GM23338 (cell line): ENCODE measurements at regions not wholly inside any gene's neighbourhood (a gene's known extent, or its start where the extent isn't known, plus 50 kb on each side); places are given as distances from the start of the nearest gene placed in this dataset.

Source experiments
- ATAC-seq: fragments of 200-7000 bp; cut with Tn5 transposase; 3 replicates; pipeline ENCODE4 v1.9.1; 2020
- DNase-seq: peaks from one replicate; pipeline ENCODE4 v3.0.0-alpha.2; 2015; ENCODE audit warnings: low spot score
- H2AFZ ChIP-seq: fragments of 200-600 bp; sonication (generic); 2 replicates; pipeline ENCODE4 v1.8.0; 2016; ENCODE audit warnings: antibody characterized with exemption, mild to moderate bottlenecking, moderate library complexity
- H3F3A ChIP-seq: fragments of 200-600 bp; sonication (generic); replicated peaks from 2 replicates; pipeline ENCODE4 v1.8.0; 2017; ENCODE audit warnings: antibody characterized with exemption, mixed run types, low read depth
- H3K27ac ChIP-seq: fragments of 200-600 bp; sonication (generic); 2 replicates; pipeline ENCODE4 v1.6.1; 2016; ENCODE audit warnings: low read depth
- H3K27me3 ChIP-seq: fragments of 200-600 bp; sonication (generic); 2 replicates; pipeline ENCODE4 v1.8.0; 2016; ENCODE audit warnings: mild to moderate bottlenecking, mixed run types, moderate library complexity; ENCODE audit not compliant: insufficient read depth
- H3K36me3 ChIP-seq: fragments of 200-600 bp; sonication (generic); 2 replicates; pipeline ENCODE4 v1.8.0; 2016; ENCODE audit warnings: mild to moderate bottlenecking; ENCODE audit not compliant: insufficient read depth
- H3K4me1 ChIP-seq: fragments of 200-600 bp; sonication (generic); 2 replicates; pipeline ENCODE4 v1.8.0; 2016; ENCODE audit warnings: mild to moderate bottlenecking, moderate library complexity; ENCODE audit not compliant: insufficient read depth
- H3K4me2 ChIP-seq: fragments of 200-600 bp; sonication (generic); 2 replicates; pipeline ENCODE4 v1.7.1; 2017; ENCODE audit warnings: mixed run types
- H3K4me3 ChIP-seq: fragments of 200-600 bp; sonication (generic); 2 replicates; pipeline ENCODE4 v1.6.1; 2016; ENCODE audit warnings: mixed run types
- H3K79me2 ChIP-seq: fragments of 200-600 bp; sonication (generic); replicated peaks from 2 replicates; pipeline ENCODE4 v1.8.0; 2017; ENCODE audit warnings: mild to moderate bottlenecking; ENCODE audit not compliant: insufficient read depth
- H3K9me2 ChIP-seq: fragments of 200-600 bp; sonication (generic); 2 replicates; pipeline ENCODE4 v1.8.0; 2017; ENCODE audit not compliant: insufficient read depth
- H4K20me1 ChIP-seq: fragments of 200-600 bp; sonication (generic); replicated peaks from 2 replicates; pipeline ENCODE4 v1.8.0; 2017; ENCODE audit warnings: mild to moderate bottlenecking; ENCODE audit not compliant: insufficient read depth
- H3K27ac Mint-ChIP-seq: 2 replicates; pipeline ENCODE4 v1.8.0; 2020; ENCODE audit warnings: inconsistent platforms, mild to moderate bottlenecking, moderate library complexity, mixed read lengths
- H3K27me3 Mint-ChIP-seq: 3 replicates; pipeline ENCODE4 v1.8.0; 2022; ENCODE audit warnings: low read depth, mild to moderate bottlenecking, moderate library complexity, mixed read lengths, inconsistent platforms; ENCODE audit not compliant: insufficient read depth, poor library complexity
- H3K36me3 Mint-ChIP-seq: 3 replicates; pipeline ENCODE4 v1.8.0; 2021; ENCODE audit warnings: low read depth, mild to moderate bottlenecking, inconsistent platforms, moderate library complexity, mixed read lengths
- H3K4me1 Mint-ChIP-seq: 3 replicates; pipeline ENCODE4 v1.8.0; 2020; ENCODE audit warnings: mild to moderate bottlenecking, inconsistent platforms, mixed read lengths
- H3K4me3 Mint-ChIP-seq: 3 replicates; pipeline ENCODE4 v1.8.0; 2021; ENCODE audit warnings: moderate library complexity, mild to moderate bottlenecking, inconsistent platforms, mixed read lengths
- H3K9me3 Mint-ChIP-seq: 3 replicates; pipeline ENCODE4 v1.8.0; 2020; ENCODE audit warnings: moderate library complexity, mild to moderate bottlenecking, inconsistent platforms, mixed read lengths
- CREB1 ChIP-seq: fragments of 250-450 bp; sonication (Bioruptor Pico); IDR thresholded peaks from 2 replicates; pipeline ENCODE4 v1.5.0; 2020; ENCODE audit warnings: low read depth, mild to moderate bottlenecking, moderate library complexity
- CTCF ChIP-seq, 2 experiments: fragments of 200-600 bp in 1 of 2; sonication (generic) in 1 of 2; conservative IDR thresholded peaks; 2 replicates each; pipeline versions ENCODE4 v1.5.1 to v1.6.1; 2016 to 2017; ENCODE audit warnings: antibody characterized with exemption in 2 of 2, low read depth in 2 of 2, mild to moderate bottlenecking in 2 of 2, moderate library complexity in 1 of 2
- ETS1 ChIP-seq: IDR thresholded peaks from 2 replicates; pipeline ENCODE4 v1.6.1; 2016; ENCODE audit warnings: antibody characterized with exemption
- EZH2 ChIP-seq: fragments of 200-600 bp; sonication (generic); IDR thresholded peaks from one replicate; pipeline ENCODE4 v1.8.0; 2017; ENCODE audit warnings: antibody characterized with exemption, mild to moderate bottlenecking, low read depth; ENCODE audit not compliant: unreplicated experiment
- EZH2phosphoT487 ChIP-seq: fragments of 200-600 bp; sonication (generic); IDR thresholded peaks from one replicate; pipeline ENCODE4 v1.8.1; 2018; ENCODE audit warnings: antibody characterized with exemption; ENCODE audit not compliant: unreplicated experiment
- JUNB ChIP-seq: IDR thresholded peaks from one replicate; pipeline ENCODE4 v1.6.1; 2016; ENCODE audit warnings: antibody characterized with exemption; ENCODE audit not compliant: unreplicated experiment
- NANOG ChIP-seq: IDR thresholded peaks from 2 replicates; pipeline ENCODE4 v1.6.1; 2016; ENCODE audit warnings: antibody characterized with exemption, borderline replicate concordance
- POLR2AphosphoS5 ChIP-seq: IDR thresholded peaks from 2 replicates; pipeline ENCODE4 v1.6.1; 2016; ENCODE audit warnings: antibody characterized with exemption, low read depth
- STAT1 ChIP-seq: IDR thresholded peaks from one replicate; pipeline ENCODE4 v1.6.1; 2016; ENCODE audit warnings: antibody characterized with exemption; ENCODE audit not compliant: unreplicated experiment
- ZNF114 ChIP-seq: fragments of 250-450 bp; sonication (Bioruptor Pico); IDR thresholded peaks from 2 replicates; pipeline ENCODE4 v1.5.0; 2020; ENCODE audit warnings: mild to moderate bottlenecking, moderate library complexity
- ZNF331 ChIP-seq: fragments of 250-450 bp; sonication (Bioruptor Pico); IDR thresholded peaks from 2 replicates; pipeline ENCODE4 v1.5.0; 2020; ENCODE audit warnings: low read depth, mild to moderate bottlenecking, moderate library complexity
- ZNF462 ChIP-seq: fragments of 250-450 bp; sonication (Bioruptor Pico); IDR thresholded peaks from 2 replicates; pipeline ENCODE4 v1.5.0; 2020; ENCODE audit warnings: mild to moderate bottlenecking, moderate library complexity

GRCh38 chr2:185526161-185526560 is 212.4 kb upstream of the FSIP2 start:
- Histone ChIP-seq H3K4me2 (no peak overlapping the region), H3K9me2 (no peaks in the 10 kb centered on the region), H3K36me3 (no peaks in the 10 kb centered on the region), H2AFZ (no peak overlapping the region), H3K27ac (no peak overlapping the region), H3F3A (no peaks in the 10 kb centered on the region), H3K79me2 (no peaks in the 10 kb centered on the region), H3K27me3 (no peaks in the 10 kb centered on the region), H4K20me1 (no peaks in the 10 kb centered on the region), H3K4me3 (no peak overlapping the region), H3K4me1 (peaks cover 9% of the 10 kb centered on the region)
- Mint-ChIP-seq H3K36me3 (peaks cover 13% of the 10 kb centered on the region), H3K27ac (no peak overlapping the region), H3K9me3 (peaks cover 18% of the 10 kb centered on the region), H3K27me3 (no peaks in the 10 kb centered on the region), H3K4me3 (no peak overlapping the region), H3K4me1 (peaks cover 7% of the 10 kb centered on the region; the same call in 2 of the 3 replicates)
- DNase-seq: no peak
- TF ChIP-seq ZNF331 (CRISPR knock-in tag) (no peak), POLR2AphosphoS5 (no peak), ETS1 (no peak)
- no peak for ATAC-seq

GRCh38 chr2:185531721-185532120 is 206.9 kb upstream of the FSIP2 start:
- H3K27me3 Mint-ChIP-seq: no peaks in the 10 kb centered on the region
- H3K9me3 Mint-ChIP-seq: peaks cover 4% of the 10 kb centered on the region; the same call in 2 of the 3 replicates
- Histone ChIP-seq H3K4me1 (peaks cover 25% of the 10 kb centered on the region), H4K20me1 (no peaks in the 10 kb centered on the region), H3K4me3 (no peak overlapping the region), H3K27me3 (no peaks in the 10 kb centered on the region), H3K36me3 (no peaks in the 10 kb centered on the region), H2AFZ (no peak overlapping the region), H3K4me2 (no peak overlapping the region), H3K79me2 (no peaks in the 10 kb centered on the region), H3K9me2 (no peaks in the 10 kb centered on the region), H3F3A (no peaks in the 10 kb centered on the region), H3K27ac (no peak overlapping the region)
- ATAC-seq (no peak), DNase-seq (no peak)
- H3K36me3 Mint-ChIP-seq: peaks cover 5% of the 10 kb centered on the region; the same call in 2 of the 3 replicates
- no peak overlapping the region for H3K27ac Mint-ChIP-seq
- peaks cover 9% of the 10 kb centered on the region; the same call in 2 of the 3 replicates for H3K4me1 Mint-ChIP-seq
- no peak overlapping the region for H3K4me3 Mint-ChIP-seq
- TF ChIP-seq NANOG (no peak), STAT1 (no peak), ZNF114 (CRISPR knock-in tag) (no peak), ZNF331 (CRISPR knock-in tag) (no peak), ETS1 (no peak), JUNB (no peak), CREB1 (CRISPR knock-in tag) (no peak), EZH2phosphoT487 (no peak), EZH2 (no peak), CTCF (conservative IDR thresholded peaks at IDR 0.05; ENCODE audit: low read depth in 2 of 2) (no peak), ZNF462 (CRISPR knock-in tag) (no peak), POLR2AphosphoS5 (no peak)
